ENCODE measurements at regions not wholly inside any gene's neighbourhood (a gene's known extent, or its start where the extent isn't known, plus 50 kb on each side); places are given as distances from the start of the nearest gene placed in this dataset.

DNA sequence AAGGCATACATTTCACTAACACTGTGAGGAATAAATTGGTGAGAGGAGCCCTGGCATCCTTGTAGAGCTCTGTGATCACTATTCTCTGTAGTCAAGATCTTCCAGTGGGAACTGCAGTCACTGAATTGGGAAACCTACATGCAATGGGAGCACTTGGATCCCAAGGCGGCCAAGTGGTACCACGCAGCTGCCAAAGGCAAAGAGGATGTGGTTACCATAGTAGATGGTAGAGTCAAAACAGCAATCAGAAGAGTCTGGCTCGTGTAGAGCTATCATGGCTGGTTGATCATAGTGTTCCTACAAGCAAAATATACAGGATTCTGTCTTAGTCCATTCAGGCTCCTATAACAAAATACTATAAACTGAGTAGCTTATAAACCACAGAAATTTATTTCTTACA lies 849.7 kb downstream of the ROBO2 start:
- Histone ChIP-seq H3K9me1 (ENCODE audit: control insufficient read depth, extremely low read depth, insufficient read depth, low read length) (no peaks in the 10 kb centered on the region), H3K9me3 (ENCODE audit: control insufficient read depth, low read depth, low read length) (no peaks in the 10 kb centered on the region), H3K4me2 (ENCODE audit: control insufficient read depth, extremely low read depth, insufficient read depth, low read depth, low read length) (no peak overlapping the region), H3K79me2 (ENCODE audit: control insufficient read depth, insufficient read depth, low read length) (no peaks in the 10 kb centered on the region), H4K20me1 (ENCODE audit: control insufficient read depth, extremely low read depth, insufficient read depth, low read length) (no peaks in the 10 kb centered on the region), H3K4me3 (ENCODE audit: control insufficient read depth in 2 of 3, extremely low read depth in 1 of 3, insufficient read depth in 2 of 3, low read depth in 1 of 3, low read length in 3 of 3) (no peak overlapping the region), H3K9ac (ENCODE audit: control insufficient read depth, extremely low read depth, insufficient read depth, low read length) (no peak overlapping the region), H3K36me3 (ENCODE audit: control insufficient read depth in 2 of 2, extremely low read depth in 1 of 2, insufficient read depth in 2 of 2, low read length in 2 of 2) (no peaks in the 10 kb centered on the region), H3K4me1 (ENCODE audit: control insufficient read depth, extremely low read depth, insufficient read depth, low read length) (no peaks in the 10 kb centered on the region), H2AFZ (ENCODE audit: control insufficient read depth, low read length) (no peak overlapping the region), H3K27me3 (ENCODE audit: control insufficient read depth, extremely low read depth, insufficient read depth, low read length) (no peaks in the 10 kb centered on the region), H3K27ac (ENCODE audit: control insufficient read depth, insufficient read depth, low read length) (no peak overlapping the region)
- no peak for FAIRE-seq
- no peak for DNase-seq (ENCODE audit: low read depth, low spot score)
- TF ChIP-seq EZH2 (IDR thresholded peaks at IDR 0.05; ENCODE audit: low read length), result no peak
- TF ChIP-seq, protein P1, sequence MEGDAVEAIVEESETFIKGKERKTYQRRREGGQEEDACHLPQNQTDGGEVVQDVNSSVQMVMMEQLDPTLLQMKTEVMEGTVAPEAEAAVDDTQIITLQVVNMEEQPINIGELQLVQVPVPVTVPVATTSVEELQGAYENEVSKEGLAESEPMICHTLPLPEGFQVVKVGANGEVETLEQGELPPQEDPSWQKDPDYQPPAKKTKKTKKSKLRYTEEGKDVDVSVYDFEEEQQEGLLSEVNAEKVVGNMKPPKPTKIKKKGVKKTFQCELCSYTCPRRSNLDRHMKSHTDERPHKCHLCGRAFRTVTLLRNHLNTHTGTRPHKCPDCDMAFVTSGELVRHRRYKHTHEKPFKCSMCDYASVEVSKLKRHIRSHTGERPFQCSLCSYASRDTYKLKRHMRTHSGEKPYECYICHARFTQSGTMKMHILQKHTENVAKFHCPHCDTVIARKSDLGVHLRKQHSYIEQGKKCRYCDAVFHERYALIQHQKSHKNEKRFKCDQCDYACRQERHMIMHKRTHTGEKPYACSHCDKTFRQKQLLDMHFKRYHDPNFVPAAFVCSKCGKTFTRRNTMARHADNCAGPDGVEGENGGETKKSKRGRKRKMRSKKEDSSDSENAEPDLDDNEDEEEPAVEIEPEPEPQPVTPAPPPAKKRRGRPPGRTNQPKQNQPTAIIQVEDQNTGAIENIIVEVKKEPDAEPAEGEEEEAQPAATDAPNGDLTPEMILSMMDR (optimal IDR thresholded peaks at IDR 0.05 in 1 of 3, IDR thresholded peaks at IDR 0.05 in 1 of 3, conservative IDR thresholded peaks at IDR 0.05 in 1 of 3; ENCODE audit: extremely low read depth in 1 of 3, insufficient read depth in 2 of 3, low read length in 3 of 3), result no peak
- dilution Hi-C loops (cut with MboI; ENCODE audit: extremely low pct_ligation_motif_present, low sequenced_read_pairs), result no loop called here

DNA sequence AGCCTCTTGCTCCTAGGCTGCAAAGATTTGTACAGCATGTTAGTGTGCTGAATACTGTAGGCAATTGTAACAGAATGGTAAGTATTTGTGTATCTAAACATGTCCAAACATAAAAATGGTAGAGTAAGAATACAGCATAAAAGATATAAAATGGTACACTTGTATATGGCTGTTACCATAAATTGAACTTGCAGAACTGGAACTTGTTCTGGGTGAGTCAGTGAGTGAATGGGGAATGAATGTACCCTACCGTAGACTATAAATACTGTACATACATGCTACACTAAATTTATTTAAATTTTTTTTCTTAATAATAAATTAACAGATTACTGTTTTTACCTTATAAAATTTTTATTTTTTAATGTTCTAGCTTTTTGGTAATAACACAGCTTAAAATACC lies 858.7 kb downstream of the ROBO2 start:
- no peak overlapping the region for H2AFZ ChIP-seq (ENCODE audit: control insufficient read depth, low read length)
- no peak for TF ChIP-seq EZH2 (IDR thresholded peaks at IDR 0.05; ENCODE audit: low read length)
- TF ChIP-seq, protein P1 (optimal IDR thresholded peaks at IDR 0.05 in 1 of 3, IDR thresholded peaks at IDR 0.05 in 1 of 3, conservative IDR thresholded peaks at IDR 0.05 in 1 of 3; ENCODE audit: extremely low read depth in 1 of 3, insufficient read depth in 2 of 3, low read length in 3 of 3), result no peak
- no peaks in the 10 kb centered on the region for H3K27me3 ChIP-seq (ENCODE audit: control insufficient read depth, extremely low read depth, insufficient read depth, low read length)
- H3K9me1 ChIP-seq (ENCODE audit: control insufficient read depth, extremely low read depth, insufficient read depth, low read length), result no peaks in the 10 kb centered on the region
- H3K4me1 ChIP-seq (ENCODE audit: control insufficient read depth, extremely low read depth, insufficient read depth, low read length), result no peaks in the 10 kb centered on the region
- dilution Hi-C loops (cut with MboI; ENCODE audit: extremely low pct_ligation_motif_present, low sequenced_read_pairs), result no loop called here
- FAIRE-seq (no peak), DNase-seq (ENCODE audit: low read depth, low spot score) (no peak)
- H3K79me2 ChIP-seq (ENCODE audit: control insufficient read depth, insufficient read depth, low read length), result no peaks in the 10 kb centered on the region
- H3K4me3 ChIP-seq (ENCODE audit: control insufficient read depth in 2 of 3, extremely low read depth in 1 of 3, insufficient read depth in 2 of 3, low read depth in 1 of 3, low read length in 3 of 3), result no peak overlapping the region
- no peak overlapping the region for H3K27ac ChIP-seq (ENCODE audit: control insufficient read depth, insufficient read depth, low read length)
- no peaks in the 10 kb centered on the region for H4K20me1 ChIP-seq (ENCODE audit: control insufficient read depth, extremely low read depth, insufficient read depth, low read length)
- no peaks in the 10 kb centered on the region for H3K36me3 ChIP-seq (ENCODE audit: control insufficient read depth in 2 of 2, extremely low read depth in 1 of 2, insufficient read depth in 2 of 2, low read length in 2 of 2)
- no peak overlapping the region for H3K9ac ChIP-seq (ENCODE audit: control insufficient read depth, extremely low read depth, insufficient read depth, low read length)
- no peaks in the 10 kb centered on the region for H3K9me3 ChIP-seq (ENCODE audit: control insufficient read depth, low read depth, low read length)
- H3K4me2 ChIP-seq (ENCODE audit: control insufficient read depth, extremely low read depth, insufficient read depth, low read depth, low read length), result no peak overlapping the region

Measured in keratinocyte (primary cell).